HUDEP-2 (cell line): ENCODE measurements at regions not wholly inside any gene's neighbourhood (a gene's known extent, or its start where the extent isn't known, plus 50 kb on each side); places are given as distances from the start of the nearest gene placed in this dataset.

ENCODE experiments used
- DNase-seq, 76 experiments: peaks; one replicate each; lab custom pipeline; 2025; ENCODE audit not compliant: unreplicated experiment in 76 of 76; lab: John Stamatoyannopoulos, UW

- no peak for DNase-seq
These were observed 846.4 kb downstream of the DCDC2C start for GRCh38 chr2:4549666-4550210.

GRCh38 chr2:4551691-4552474 is 848.5 kb downstream of the DCDC2C start:
- no peak for DNase-seq

- no peak for DNase-seq
These were observed 849.9 kb downstream of the DCDC2C start for GRCh38 chr2:4553241-4553640.

- DNase-seq = no peak
These were observed 852.9 kb downstream of the DCDC2C start for GRCh38 chr2:4556135-4556896.

GRCh38 chr2:4561196-4561595 is 857.8 kb downstream of the DCDC2C start:
- no peak for DNase-seq

- no peak for DNase-seq
These were observed 872.7 kb downstream of the DCDC2C start for GRCh38 chr2:4576075-4576474.

- DNase-seq = no peak
These were observed 876.6 kb downstream of the DCDC2C start for GRCh38 chr2:4579977-4580376.

GRCh38 chr2:4585057-4585635 is 881.8 kb downstream of the DCDC2C start:
- no peak for DNase-seq

- peak in 16 of 76 experiments; percentile 0 to 69 (median 39) for DNase-seq
These were observed 885.2 kb downstream of the DCDC2C start for GRCh38 chr2:4588606-4589005.

- no peak for DNase-seq
These were observed 887.9 kb downstream of the DCDC2C start for GRCh38 chr2:4591261-4591660.

- DNase-seq = no peak
These were observed 894.0 kb downstream of the DCDC2C start for GRCh38 chr2:4597400-4597799.

GRCh38 chr2:4604767-4605166 is 901.4 kb downstream of the DCDC2C start:
- DNase-seq = peak in 1 of 76 experiments; percentile 0

GRCh38 chr2:4618141-4618540 is 914.8 kb downstream of the DCDC2C start:
- DNase-seq = no peak

GRCh38 chr2:4618630-4619228 is 915.4 kb downstream of the DCDC2C start:
- DNase-seq = no peak

- DNase-seq = no peak
These were observed 925.7 kb downstream of the DCDC2C start for GRCh38 chr2:4628998-4629501.

GRCh38 chr2:4635289-4635688 is 931.9 kb downstream of the DCDC2C start:
- DNase-seq = no peak

- DNase-seq = no peak
These were observed 950.6 kb downstream of the DCDC2C start for GRCh38 chr2:4653991-4654390.

GRCh38 chr2:4656326-4656725 is 953.0 kb downstream of the DCDC2C start:
- DNase-seq = no peak

- DNase-seq = no peak
These were observed 958.9 kb downstream of the DCDC2C start for GRCh38 chr2:4662161-4662779.

- DNase-seq = peak in 15 of 76 experiments; percentile 2 to 79 (median 38)
These were observed 965.0 kb downstream of the DCDC2C start for GRCh38 chr2:4668381-4668780.
